AG04450 (cell line): ENCODE measurements at regions not wholly inside any gene's neighbourhood (a gene's known extent, or its start where the extent isn't known, plus 50 kb on each side); places are given as distances from the start of the nearest gene placed in this dataset.

Source experiments
- CTCF ChIA-PET: fragments of 300-600, 350-600 bp; formaldehyde crosslinking; extraction: SDS; loops from one replicate; lab custom pipeline; 2022; ENCODE audit warnings: antibody characterized with exemption, inconsistent platforms; lab: Charles Lee
- POLR2A ChIA-PET: fragments of 350-600 bp; formaldehyde crosslinking; extraction: SDS; loops from one replicate; lab custom pipeline; 2021; ENCODE audit warnings: antibody characterized with exemption, inconsistent platforms; lab: Yijun Ruan, JAX
- DNase-seq: peaks from one replicate; pipeline ENCODE4 v3.0.0-alpha.2; 2011; ENCODE audit warnings: low read depth, low spot score
- H3K27ac ChIP-seq: one replicate; pipeline ENCODE4 v1.5.1; 2012; ENCODE audit warnings: low read depth, low read length, control low read depth
- H3K27me3 ChIP-seq: one replicate; pipeline ENCODE4 v1.6.0; 2012; ENCODE audit warnings: low read length; ENCODE audit not compliant: control insufficient read depth, insufficient read depth
- H3K4me3 ChIP-seq: 2 replicates; pipeline ENCODE4 v1.5.1; 2011; ENCODE audit warnings: mild to moderate bottlenecking, low read depth, low read length, control low read depth
- H3K9me3 ChIP-seq: 2 replicates; pipeline ENCODE4 v1.5.1; 2012; ENCODE audit warnings: low read length; ENCODE audit not compliant: control insufficient read depth, insufficient read depth
- CTCF ChIP-seq: IDR thresholded peaks from 2 replicates; pipeline ENCODE4 v1.5.1; 2011; ENCODE audit warnings: low read depth, low read length, control low read depth, inconsistent platforms

GRCh38 chr11:134905517-134905916 is 493.5 kb upstream of the B3GAT1 start:
- Histone ChIP-seq H3K27me3 (peaks cover 2% of the 10 kb centered on the region), H3K27ac (no peak overlapping the region), H3K4me3 (no peak overlapping the region), H3K9me3 (no peaks in the 10 kb centered on the region)
- TF ChIP-seq CTCF, result no peak
- CTCF ChIA-PET, result interaction anchor here (0.8 kb wide), 1 partner anchor 37 kb away, joined by 3 read pairs; no protein-coding TSS in a partner anchor
- POLR2A ChIA-PET, result no interaction called here
- no peak for DNase-seq

DNA sequence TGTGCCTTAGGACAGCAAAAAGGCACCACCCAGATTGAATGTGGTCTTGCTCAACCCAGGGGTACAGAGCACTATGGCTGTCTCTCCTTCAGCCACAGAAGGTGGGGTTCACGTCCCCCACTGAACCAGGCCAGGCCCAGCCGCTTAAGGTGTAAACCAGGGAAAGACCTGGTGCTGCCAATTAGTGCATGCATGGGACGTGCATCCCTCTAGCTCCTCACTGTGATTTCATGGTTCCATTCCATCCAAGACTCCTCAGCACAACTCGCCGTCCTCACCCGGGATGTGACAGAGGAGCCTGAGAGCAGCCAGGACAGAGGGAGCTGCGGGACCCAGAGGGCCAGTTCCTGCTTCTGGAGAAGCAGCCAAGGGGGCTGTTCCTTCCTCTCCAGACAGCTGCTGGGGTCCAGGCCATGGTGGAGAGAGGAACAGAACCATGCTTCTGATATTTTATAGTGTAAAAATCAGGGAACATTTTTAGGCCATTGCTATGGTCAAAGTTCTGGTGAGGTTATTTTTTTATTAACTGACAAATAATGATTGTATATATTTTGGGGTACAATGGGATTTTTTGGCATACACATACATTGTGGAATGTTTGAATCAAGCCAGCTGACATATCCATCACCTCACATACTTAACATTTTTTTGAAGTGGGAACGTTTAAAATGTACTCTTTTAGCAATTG is 492.2 kb upstream of the B3GAT1 start:
- no peak for DNase-seq
- H3K27me3 ChIP-seq, result peaks cover 2% of the 10 kb centered on the region
- no peak overlapping the region for H3K4me3 ChIP-seq
- no peaks in the 10 kb centered on the region for H3K9me3 ChIP-seq
- POLR2A ChIA-PET, result interaction anchor here (0.6 kb wide), 1 partner anchor 18 kb away, joined by 3 read pairs; no protein-coding TSS in a partner anchor
- no peak overlapping the region for H3K27ac ChIP-seq
- TF ChIP-seq CTCF, result no peak
- CTCF ChIA-PET, result no interaction called here

- H3K9me3 ChIP-seq, result no peaks in the 10 kb centered on the region
- TF ChIP-seq CTCF, result no peak
- H3K27ac ChIP-seq, result no peak overlapping the region
- ChIA-PET CTCF (no interaction called here), POLR2A (no interaction called here)
- no peak for DNase-seq
- no peak overlapping the region for H3K4me3 ChIP-seq
- H3K27me3 ChIP-seq, result peaks cover 2% of the 10 kb centered on the region
Observed at GRCh38 chr11:134901955-134902918, 490.2 kb upstream of the B3GAT1 start.

- ChIA-PET POLR2A (no interaction called here), CTCF (no interaction called here)
- no peak for TF ChIP-seq CTCF
- H3K4me3 ChIP-seq, result no peak overlapping the region
- no peaks in the 10 kb centered on the region for H3K9me3 ChIP-seq
- H3K27me3 ChIP-seq, result peaks cover 2% of the 10 kb centered on the region
- DNase-seq, result no peak
- H3K27ac ChIP-seq, result no peak overlapping the region
Observed at GRCh38 chr11:134901542-134901941, 489.5 kb upstream of the B3GAT1 start.
